ENCODE measurements at regions not wholly inside any gene's neighbourhood (a gene's known extent, or its start where the extent isn't known, plus 50 kb on each side); places are given as distances from the start of the nearest gene placed in this dataset.

DNA sequence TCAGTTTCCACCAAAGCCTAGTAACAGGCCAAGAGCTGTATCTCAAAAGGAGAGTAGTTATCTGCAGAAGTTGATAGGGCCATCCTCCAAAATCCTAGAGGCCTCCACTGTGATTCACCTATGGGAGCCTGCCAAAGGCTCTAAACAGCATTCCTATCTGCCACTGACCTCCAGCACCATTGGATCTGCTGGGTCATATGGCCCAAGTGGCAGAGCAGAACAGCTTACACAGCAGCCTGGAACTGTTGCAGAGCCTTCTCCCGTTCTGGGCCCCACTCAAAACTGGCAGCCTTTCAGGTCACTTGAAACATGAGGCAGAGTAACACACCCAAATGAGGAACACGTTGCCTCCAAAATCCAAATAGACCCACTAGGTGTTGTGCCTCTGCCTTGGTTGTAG is 345.2 kb upstream of the RND3 start:
- H3K4me1 ChIP-seq (ENCODE audit: control insufficient read depth, low read length) = no peaks in the 10 kb centered on the region
- TF ChIP-seq EZH2phosphoT487 (IDR thresholded peaks at IDR 0.05; ENCODE audit: borderline replicate concordance, low read length) (no peak), CTCF (IDR thresholded peaks at IDR 0.05; ENCODE audit: low read depth, low read length, poor library complexity, severe bottlenecking) (no peak)
- H3K9me2 ChIP-seq (replicated peaks; ENCODE audit: control insufficient read depth, low read length) = no peaks in the 10 kb centered on the region
- H3F3A ChIP-seq (ENCODE audit: control insufficient read depth, insufficient read depth) = no peaks in the 10 kb centered on the region
- H3K27me3 ChIP-seq (ENCODE audit: control insufficient read depth, low read length) = no peaks in the 10 kb centered on the region
- no peak overlapping the region for H3K4me2 ChIP-seq (ENCODE audit: low read length)
- H3K9me3 ChIP-seq (ENCODE audit: control insufficient read depth, insufficient read depth, low read length) = no peaks in the 10 kb centered on the region
- H3K36me3 ChIP-seq (ENCODE audit: control insufficient read depth, low read length) = no peaks in the 10 kb centered on the region
- no peak overlapping the region for H3K27ac ChIP-seq (ENCODE audit: low read depth, low read length)
- no peaks in the 10 kb centered on the region for H3K79me2 ChIP-seq (ENCODE audit: control insufficient read depth, low read length)
- no peak overlapping the region for H3K4me3 ChIP-seq (ENCODE audit: low read length)
- no peaks in the 10 kb centered on the region for H4K20me1 ChIP-seq (ENCODE audit: control insufficient read depth, insufficient read depth, low read depth, low read length)

DNA sequence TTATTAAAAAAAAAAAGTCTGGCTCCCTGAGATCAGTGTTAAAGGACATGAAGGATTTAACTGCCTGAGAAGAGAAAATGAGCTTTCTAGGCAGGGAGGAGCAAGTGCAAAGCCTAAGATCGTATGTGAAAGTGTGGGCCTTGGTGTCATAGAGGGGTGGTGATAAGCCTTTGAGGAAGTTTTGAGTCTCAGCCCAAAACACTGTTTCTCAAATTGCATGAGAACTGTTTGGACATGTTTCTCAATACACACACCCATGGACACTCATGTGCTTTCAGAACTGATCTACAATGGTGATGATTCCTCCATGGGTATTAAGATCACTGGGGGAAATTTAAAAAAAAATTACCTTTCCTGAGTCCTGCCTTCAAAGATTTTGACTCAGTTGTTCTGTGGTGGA is 336.7 kb upstream of the RND3 start:
- no peaks in the 10 kb centered on the region for H3K79me2 ChIP-seq (ENCODE audit: control insufficient read depth, low read length)
- H3K4me1 ChIP-seq (ENCODE audit: control insufficient read depth, low read length) = no peaks in the 10 kb centered on the region
- no peak for TF ChIP-seq EZH2phosphoT487 (IDR thresholded peaks at IDR 0.05; ENCODE audit: borderline replicate concordance, low read length)
- no peak for TF ChIP-seq CTCF (IDR thresholded peaks at IDR 0.05; ENCODE audit: low read depth, low read length, poor library complexity, severe bottlenecking)
- H3K9me2 ChIP-seq (replicated peaks; ENCODE audit: control insufficient read depth, low read length) = no peaks in the 10 kb centered on the region
- H3K27me3 ChIP-seq (ENCODE audit: control insufficient read depth, low read length) = no peaks in the 10 kb centered on the region
- H3K4me3 ChIP-seq (ENCODE audit: low read length) = no peak overlapping the region
- no peak overlapping the region for H3K4me2 ChIP-seq (ENCODE audit: low read length)
- no peaks in the 10 kb centered on the region for H4K20me1 ChIP-seq (ENCODE audit: control insufficient read depth, insufficient read depth, low read depth, low read length)
- no peaks in the 10 kb centered on the region for H3F3A ChIP-seq (ENCODE audit: control insufficient read depth, insufficient read depth)
- H3K9me3 ChIP-seq (ENCODE audit: control insufficient read depth, insufficient read depth, low read length) = no peaks in the 10 kb centered on the region
- H3K36me3 ChIP-seq (ENCODE audit: control insufficient read depth, low read length) = no peaks in the 10 kb centered on the region
- no peak overlapping the region for H3K27ac ChIP-seq (ENCODE audit: low read depth, low read length)

DNA sequence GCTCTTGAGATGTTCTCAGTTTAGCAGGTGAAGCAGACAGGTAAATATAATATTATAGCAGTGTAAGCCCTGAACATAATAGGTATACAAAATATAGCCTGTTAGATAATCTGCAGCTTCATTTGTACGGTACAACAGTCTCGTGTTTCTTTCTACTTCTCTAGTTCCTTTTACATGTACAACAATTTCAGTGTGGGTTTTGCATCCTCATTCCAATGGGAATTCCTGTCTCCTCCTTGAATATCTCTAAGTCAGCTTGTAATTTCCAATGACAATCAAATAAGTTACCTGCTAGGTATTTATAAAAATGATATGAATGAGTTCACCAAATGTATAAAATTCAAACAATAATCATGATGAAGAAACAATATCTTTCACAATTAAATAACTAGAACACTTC is 330.0 kb upstream of the RND3 start:
- Histone ChIP-seq H3K79me2 (ENCODE audit: control insufficient read depth, low read length) (no peaks in the 10 kb centered on the region), H3K9me3 (ENCODE audit: control insufficient read depth, insufficient read depth, low read length) (no peaks in the 10 kb centered on the region), H4K20me1 (ENCODE audit: control insufficient read depth, insufficient read depth, low read depth, low read length) (no peaks in the 10 kb centered on the region), H3K4me2 (ENCODE audit: low read length) (no peak overlapping the region), H3K4me3 (ENCODE audit: low read length) (no peak overlapping the region), H3K4me1 (ENCODE audit: control insufficient read depth, low read length) (no peaks in the 10 kb centered on the region), H3K27ac (ENCODE audit: low read depth, low read length) (no peak overlapping the region), H3F3A (ENCODE audit: control insufficient read depth, insufficient read depth) (no peaks in the 10 kb centered on the region), H3K9me2 (replicated peaks; ENCODE audit: control insufficient read depth, low read length) (no peaks in the 10 kb centered on the region), H3K36me3 (ENCODE audit: control insufficient read depth, low read length) (no peaks in the 10 kb centered on the region), H3K27me3 (ENCODE audit: control insufficient read depth, low read length) (no peaks in the 10 kb centered on the region)
- no peak for TF ChIP-seq EZH2phosphoT487 (IDR thresholded peaks at IDR 0.05; ENCODE audit: borderline replicate concordance, low read length)
- TF ChIP-seq CTCF (IDR thresholded peaks at IDR 0.05; ENCODE audit: low read depth, low read length, poor library complexity, severe bottlenecking) = no peak

Data from DOHH2 (cell line).